CD14-positive monocyte (primary cell): ENCODE measurements at regions not wholly inside any gene's neighbourhood (a gene's known extent, or its start where the extent isn't known, plus 50 kb on each side); places are given as distances from the start of the nearest gene placed in this dataset.

Source experiments
- DNase-seq, 3 donors: peaks; one replicate each; pipeline ENCODE4 v3.0.0-alpha.2; 2011 to 2022
- H2AFZ ChIP-seq: 2 replicates; pipeline ENCODE4 v1.6.0; 2012; ENCODE audit warnings: mild to moderate bottlenecking, low read depth, low read length, inconsistent platforms; ENCODE audit not compliant: insufficient read depth, poor library complexity, severe bottlenecking
- H3K27ac ChIP-seq, 2 donors: 1 replicate in 1 of 2; 2 replicates in 1 of 2; pipeline ENCODE4 v1.5.1; 2012 to 2013; ENCODE audit warnings: low read length in 2 of 2, control low read depth in 1 of 2, inconsistent platforms in 1 of 2, low read depth in 1 of 2, mild to moderate bottlenecking in 1 of 2
- H3K27me3 ChIP-seq, 2 donors: one replicate each; pipeline versions ENCODE4 v1.6.0 to v1.6.1; 2011 to 2013; ENCODE audit warnings: low read length in 2 of 2; ENCODE audit not compliant: control insufficient read depth in 2 of 2, insufficient read depth in 2 of 2
- H3K36me3 ChIP-seq, 2 donors: replicated peaks in 1 of 2; 1 replicate in 1 of 2; 2 replicates in 1 of 2; pipeline versions ENCODE4 v1.5.1 to v1.6.1; 2012 to 2013; ENCODE audit warnings: low read length in 2 of 2, control low read depth in 1 of 2, inconsistent platforms in 1 of 2, mild to moderate bottlenecking in 1 of 2; ENCODE audit not compliant: insufficient read depth in 2 of 2, control insufficient read depth in 1 of 2
- H3K4me1 ChIP-seq, 2 donors: 1 replicate in 1 of 2; 2 replicates in 1 of 2; pipeline versions ENCODE4 v1.5.1 to v1.6.1; 2012 to 2013; ENCODE audit warnings: low read length in 2 of 2, control low read depth in 1 of 2, inconsistent platforms in 1 of 2, mild to moderate bottlenecking in 1 of 2, moderate library complexity in 1 of 2; ENCODE audit not compliant: insufficient read depth in 2 of 2, control insufficient read depth in 1 of 2
- H3K4me2 ChIP-seq: replicated peaks from 2 replicates; pipeline ENCODE3; 2012; ENCODE audit warnings: low read length, moderate library complexity, mild to moderate bottlenecking; ENCODE audit not compliant: poor library complexity, severe bottlenecking; ENCODE audit errors: extremely low read depth
- H3K4me3 ChIP-seq, 3 experiments: fragments of 200-600 bp in 1 of 3; sonication (generic) in 1 of 3; replicated peaks in 1 of 3; 1 replicate in 2 of 3; 2 replicates in 1 of 3; pipeline ENCODE4 v1.5.1; 2011 to 2013; ENCODE audit warnings: low read length in 3 of 3, mild to moderate bottlenecking in 3 of 3, control low read depth in 2 of 3, low read depth in 2 of 3, inconsistent platforms in 1 of 3, moderate library complexity in 1 of 3
- H3K79me2 ChIP-seq: 2 replicates; pipeline ENCODE4 v1.6.0; 2012; ENCODE audit warnings: mild to moderate bottlenecking, control low read depth, inconsistent platforms, low read length, moderate library complexity; ENCODE audit not compliant: insufficient read depth
- H3K9ac ChIP-seq: 2 replicates; pipeline ENCODE4 v1.6.0; 2017; ENCODE audit warnings: low read length, mild to moderate bottlenecking; ENCODE audit not compliant: insufficient read depth, poor library complexity, severe bottlenecking
- H3K9me3 ChIP-seq, 2 donors: replicated peaks in 1 of 2; 1 replicate in 1 of 2; 2 replicates in 1 of 2; pipeline versions ENCODE4 v1.5.1 to v1.6.1; 2012 to 2013; ENCODE audit warnings: low read length in 2 of 2, control low read depth in 1 of 2; ENCODE audit not compliant: control insufficient read depth in 1 of 2, insufficient read depth in 1 of 2
- H4K20me1 ChIP-seq: 2 replicates; pipeline ENCODE4 v1.6.0; 2012; ENCODE audit warnings: mild to moderate bottlenecking, low read length, control low read depth, moderate library complexity; ENCODE audit not compliant: insufficient read depth
- H3K27ac Mint-ChIP-seq, 7 donors: one replicate each; pipeline ENCODE4 v1.8.0; 2020; ENCODE audit warnings: mild to moderate bottlenecking in 7 of 7, mixed read lengths in 7 of 7, moderate library complexity in 6 of 7, inconsistent platforms in 2 of 7
- H3K27me3 Mint-ChIP-seq, 3 donors: one replicate each; pipeline ENCODE4 v1.8.0; 2021 to 2022; ENCODE audit warnings: low read depth in 3 of 3, mild to moderate bottlenecking in 3 of 3, mixed read lengths in 3 of 3, moderate library complexity in 3 of 3, inconsistent platforms in 1 of 3
- H3K36me3 Mint-ChIP-seq, 2 donors: one replicate each; pipeline ENCODE4 v1.8.0; 2020; ENCODE audit warnings: mixed read lengths in 2 of 2, inconsistent platforms in 1 of 2, mild to moderate bottlenecking in 1 of 2
- H3K4me1 Mint-ChIP-seq: one replicate; pipeline ENCODE4 v1.8.0; 2020; ENCODE audit warnings: mild to moderate bottlenecking, mixed read lengths
- H3K4me3 Mint-ChIP-seq, 2 donors: one replicate each; pipeline ENCODE4 v1.8.0; 2020; ENCODE audit warnings: mild to moderate bottlenecking in 2 of 2, mixed read lengths in 2 of 2, moderate library complexity in 1 of 2
- H3K9me3 Mint-ChIP-seq, 7 donors: one replicate each; pipeline ENCODE4 v1.8.0; 2020 to 2022; ENCODE audit warnings: mixed read lengths in 7 of 7, mild to moderate bottlenecking in 6 of 7, moderate library complexity in 6 of 7, inconsistent platforms in 2 of 7
- CTCF ChIP-seq: fragments of 200-600 bp; IDR thresholded peaks from one replicate; pipeline ENCODE4 v1.8.0; 2022; ENCODE audit warnings: antibody characterized with exemption, mild to moderate bottlenecking
- WGBS: methylation state at CpG from one replicate; pipeline ENCODE4 v1.1.5; 2013; ENCODE audit warnings: missing lambda C conversion rate; ENCODE audit not compliant: insufficient coverage; 5-methylcytosine and 5-hydroxymethylcytosine counted together
- intact Hi-C, 2 donors: fragments of 100-400 bp; cut with micrococcal nuclease; formaldehyde crosslinking; loops; one replicate each; pipeline versions ENCODE4 v1.15.0 to v1.15.1; 2023

GRCh38 chr7:47152307-47152706, 429.6 kb downstream of the TNS3 start:
- H3K4me2 ChIP-seq: no peak overlapping the region

GRCh38 chr7:47150497-47151260, 431.2 kb downstream of the TNS3 start:
- no peak overlapping the region for H3K9ac ChIP-seq
- H3K36me3 ChIP-seq: no peaks in the 10 kb centered on the region
- Mint-ChIP-seq H3K9me3 (peaks cover 0 to 12% (median 4%) of the 10 kb centered on the region in 7 donors), H3K4me3 (no peak overlapping the region), H3K4me1 (peaks cover 47% of the 10 kb centered on the region), H3K36me3 (no peaks in the 10 kb centered on the region), H3K27me3 (peaks cover 0 to 2% (median 0%) of the 10 kb centered on the region in 3 donors), H3K27ac (peak overlapping the region in 2 of 7 donors; percentile 20 to 85)
- no peaks in the 10 kb centered on the region for H3K9me3 ChIP-seq
- H2AFZ ChIP-seq: no peak overlapping the region
- H3K79me2 ChIP-seq: no peaks in the 10 kb centered on the region
- intact Hi-C loops: no loop called here
- H3K4me1 ChIP-seq: peaks cover 0 to 53% of the 10 kb centered on the region in 2 donors
- WGBS: 86% methylated on average over 1 of the region's 4 CpGs
- H3K4me2 ChIP-seq: no peak overlapping the region
- H3K27me3 ChIP-seq: no peaks in the 10 kb centered on the region
- no peaks in the 10 kb centered on the region for H4K20me1 ChIP-seq
- no peak for TF ChIP-seq CTCF
- H3K27ac ChIP-seq: no peak overlapping the region
- no peak overlapping the region for H3K4me3 ChIP-seq
- DNase-seq: peak in 1 of 3 donors; percentile 3

More at GRCh38 chr7:47152307-47152706, 429.6 kb downstream of the TNS3 start:
- H3K27ac ChIP-seq: no peak overlapping the region
- Mint-ChIP-seq H3K4me1 (peaks cover 41% of the 10 kb centered on the region), H3K4me3 (no peak overlapping the region), H3K27ac (no peak overlapping the region), H3K9me3 (peaks cover 0 to 12% (median 4%) of the 10 kb centered on the region in 7 donors), H3K36me3 (no peaks in the 10 kb centered on the region), H3K27me3 (no peaks in the 10 kb centered on the region)
- H3K4me3 ChIP-seq: no peak overlapping the region
- no peaks in the 10 kb centered on the region for H3K9me3 ChIP-seq
- no peak for TF ChIP-seq CTCF
- peaks cover 0 to 46% of the 10 kb centered on the region in 2 donors for H3K4me1 ChIP-seq
- DNase-seq: no peak
- intact Hi-C loops: no loop called here
- WGBS: no CpG with 5 or more reads among the region's 2 CpGs
- H3K27me3 ChIP-seq: no peaks in the 10 kb centered on the region
- H3K36me3 ChIP-seq: no peaks in the 10 kb centered on the region
- no peak overlapping the region for H2AFZ ChIP-seq
- H4K20me1 ChIP-seq: no peaks in the 10 kb centered on the region
- no peak overlapping the region for H3K9ac ChIP-seq
- H3K79me2 ChIP-seq: no peaks in the 10 kb centered on the region
